Kidney glomerular epithelial cell (primary cell): ENCODE measurements at regions not wholly inside any gene's neighbourhood (a gene's known extent, or its start where the extent isn't known, plus 50 kb on each side); places are given as distances from the start of the nearest gene placed in this dataset.
"Not testable (repeated sequence)": the region's sequence is repeated elsewhere in the genome, so short reads cannot be mapped to it uniquely, and the experiment has no call there.

Experiments used
- DNase-seq: peaks from one replicate; lab custom pipeline; 2025; lab: John Stamatoyannopoulos, UW

DNA sequence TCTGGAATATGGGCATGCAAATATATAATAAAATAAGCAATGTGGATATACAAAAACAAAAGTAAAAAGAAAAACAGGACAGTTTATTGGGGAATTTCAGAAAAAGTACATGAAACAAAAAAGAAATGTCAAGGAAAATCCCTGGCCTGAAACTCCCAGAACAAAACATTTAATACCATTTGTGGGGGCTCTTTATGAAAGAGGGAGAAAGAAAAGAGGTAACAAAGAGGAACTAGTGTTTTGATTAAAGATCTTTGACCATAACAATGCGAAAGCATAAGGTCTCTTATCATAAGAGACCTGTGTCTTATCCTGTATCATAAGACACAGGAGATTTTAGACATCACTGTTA lies 88.6 kb upstream of the ARID1B start:
- no peak for DNase-seq

DNA sequence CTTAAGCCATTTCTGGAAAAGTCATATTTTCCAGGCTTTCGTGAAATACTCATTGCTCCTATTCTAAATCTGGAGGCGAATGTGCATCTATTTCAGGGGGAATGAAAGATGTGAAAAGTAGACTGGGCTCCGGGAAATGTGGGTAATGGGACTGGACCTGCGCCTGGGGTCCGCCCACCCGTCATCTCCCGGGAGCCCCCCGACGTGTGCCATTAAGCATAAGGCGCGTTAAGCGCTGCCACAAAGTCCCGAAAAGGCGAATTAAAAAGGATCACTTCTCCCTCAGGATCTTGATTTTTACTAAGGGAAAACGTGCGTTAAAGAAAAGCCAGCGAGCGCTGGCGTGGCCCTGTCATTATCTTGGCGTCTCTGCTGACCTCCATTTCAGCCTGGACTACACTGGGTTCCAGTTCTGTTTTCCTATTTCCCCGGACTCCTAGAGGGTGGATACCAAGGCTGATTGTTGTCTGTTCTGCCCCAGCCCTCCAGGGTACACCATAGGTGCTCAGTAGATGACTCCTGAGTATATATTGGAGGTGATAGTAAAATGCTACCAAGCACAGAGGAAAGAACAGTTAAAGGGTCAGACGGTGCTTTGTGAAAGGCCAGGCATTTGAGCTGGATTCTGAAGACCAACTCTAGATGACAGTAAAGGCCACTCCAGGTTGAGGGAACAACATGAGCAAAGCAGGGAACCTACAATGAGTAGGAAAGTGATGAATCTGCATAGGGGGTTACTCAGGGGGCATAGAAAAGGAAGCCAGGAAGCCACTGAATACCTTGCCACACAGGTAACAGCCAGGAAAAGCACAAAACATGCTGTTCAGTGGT lies 89.2 kb upstream of the ARID1B start:
- no peak for DNase-seq

DNA sequence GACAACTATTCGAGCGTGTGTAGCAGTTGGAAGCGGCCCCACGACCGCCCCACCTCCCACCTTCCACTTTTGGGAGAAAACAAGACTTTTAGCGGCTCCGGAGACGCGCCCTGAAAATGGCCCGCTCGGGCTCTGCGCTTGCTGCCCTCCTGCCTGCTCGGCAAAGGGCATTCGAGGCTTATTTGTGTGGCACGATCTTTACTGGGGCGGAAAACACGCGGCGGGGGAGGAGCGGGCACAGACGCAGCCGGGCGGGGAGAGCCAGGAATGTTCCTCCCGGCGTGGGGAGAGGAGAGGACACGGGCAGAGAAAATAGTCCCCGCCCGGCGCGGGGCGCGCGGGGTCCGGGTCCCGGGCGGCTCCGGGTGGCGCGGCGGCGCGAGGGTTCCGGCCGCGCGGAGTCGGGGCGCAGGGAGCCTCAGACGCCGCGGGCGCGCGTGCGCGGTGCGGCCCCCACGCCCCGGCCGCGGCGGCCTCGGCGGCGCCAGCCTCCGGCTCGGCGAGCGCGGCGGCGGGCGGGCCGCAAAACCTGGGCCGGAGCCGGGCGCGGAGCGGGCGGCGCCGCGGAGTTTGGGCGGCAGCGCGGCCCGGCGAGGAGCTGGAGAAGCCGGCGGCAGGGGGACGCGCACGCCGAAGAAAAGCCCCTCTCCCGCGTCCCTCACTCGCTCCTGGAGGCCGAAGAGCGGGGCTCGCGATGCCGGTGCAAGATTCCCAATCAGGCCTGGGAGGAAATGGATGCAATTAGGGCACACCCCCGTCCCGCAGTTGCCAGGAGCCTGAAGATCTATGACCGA lies 90.0 kb upstream of the ARID1B start:
- DNase-seq, result peak; percentile 86

DNA sequence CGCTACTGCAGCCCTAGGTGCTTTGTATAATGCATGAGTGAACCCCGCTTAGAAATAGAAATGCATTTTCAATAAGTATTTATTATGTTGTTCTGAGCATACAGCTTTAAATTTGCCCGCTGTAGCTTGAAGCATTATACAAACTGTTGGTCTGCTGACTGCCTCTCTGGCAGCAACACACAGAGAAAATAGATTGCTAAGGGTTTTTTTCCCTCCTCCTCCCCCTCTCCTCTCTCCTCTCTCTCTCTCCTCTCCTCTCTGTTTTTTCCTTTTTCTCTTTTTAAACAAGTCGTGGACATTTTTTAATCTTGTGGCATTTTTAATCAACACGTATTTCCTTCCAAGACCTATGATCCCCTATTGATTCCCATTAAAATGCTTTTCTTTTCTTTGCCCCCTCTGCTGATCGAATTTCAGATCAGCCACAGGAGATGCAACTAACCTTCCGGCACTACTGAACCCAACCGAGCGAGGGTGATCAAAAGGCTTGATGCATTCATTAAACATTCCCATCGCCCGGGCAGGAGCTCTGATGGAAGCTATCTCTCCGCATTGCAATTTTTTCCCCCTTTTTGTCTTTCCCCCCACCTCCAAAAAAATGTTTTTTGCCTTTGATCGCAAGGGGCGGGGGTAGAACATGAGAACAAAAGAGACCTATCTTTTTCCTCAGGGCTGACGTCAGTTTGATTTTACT lies 90.7 kb upstream of the ARID1B start:
- peak; percentile 76 for DNase-seq

DNA sequence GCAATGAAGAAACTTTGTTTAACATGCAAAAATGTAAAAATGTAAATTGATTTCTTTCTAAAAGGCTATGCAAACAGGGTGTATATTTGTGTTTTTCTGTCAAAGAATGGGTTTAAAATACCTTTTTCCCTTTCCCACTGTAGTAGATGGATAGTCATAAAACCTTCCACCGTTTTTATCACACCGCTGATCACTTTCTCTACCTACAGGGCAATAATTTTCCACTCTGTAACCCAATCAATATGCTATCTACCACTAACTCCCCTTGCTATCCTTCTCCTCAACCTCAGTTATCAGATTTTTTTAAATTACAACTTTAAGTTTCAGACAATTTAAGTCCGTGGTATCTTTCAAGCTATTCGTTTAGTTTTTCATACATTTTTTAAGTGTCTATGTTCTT lies 91.4 kb upstream of the ARID1B start:
- DNase-seq, result no peak

DNA sequence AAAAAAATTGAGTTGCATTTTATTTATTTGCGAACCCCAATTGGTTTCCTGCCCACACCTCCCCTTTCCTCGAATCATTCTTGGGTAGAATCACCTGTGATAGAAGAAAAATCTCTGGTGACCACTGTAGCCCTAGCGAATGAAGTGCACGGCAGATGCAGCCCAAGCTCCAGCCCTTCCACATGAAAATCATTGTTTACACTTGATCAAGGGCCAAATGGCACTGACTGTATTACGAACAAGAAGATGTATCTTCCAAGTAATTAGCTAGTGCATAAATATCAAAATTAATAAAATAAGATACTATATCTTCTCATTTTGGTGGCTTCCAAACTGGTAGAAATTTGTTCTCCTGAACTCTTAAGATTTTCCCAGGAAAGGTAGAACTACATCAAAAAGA lies 93.4 kb upstream of the ARID1B start:
- DNase-seq, result no peak

DNA sequence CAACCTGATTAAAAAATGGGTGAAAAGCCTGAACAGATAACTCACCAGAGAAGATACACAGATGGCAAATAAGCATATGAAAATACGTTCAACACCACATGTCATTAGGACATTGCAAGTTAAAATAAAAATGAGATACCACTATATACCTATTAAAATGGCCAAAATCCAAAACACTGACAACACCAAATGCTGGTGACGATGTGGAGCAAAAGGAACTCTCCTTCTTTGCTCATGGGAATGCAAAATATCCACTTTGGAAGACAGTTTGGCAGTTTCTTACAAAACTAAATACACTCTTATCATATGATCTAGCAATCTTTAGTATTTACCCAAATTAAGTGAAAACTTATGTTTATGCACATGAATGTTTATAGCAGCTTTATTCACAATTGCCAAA lies 100.5 kb upstream of the ARID1B start:
- DNase-seq, result no peak

DNA sequence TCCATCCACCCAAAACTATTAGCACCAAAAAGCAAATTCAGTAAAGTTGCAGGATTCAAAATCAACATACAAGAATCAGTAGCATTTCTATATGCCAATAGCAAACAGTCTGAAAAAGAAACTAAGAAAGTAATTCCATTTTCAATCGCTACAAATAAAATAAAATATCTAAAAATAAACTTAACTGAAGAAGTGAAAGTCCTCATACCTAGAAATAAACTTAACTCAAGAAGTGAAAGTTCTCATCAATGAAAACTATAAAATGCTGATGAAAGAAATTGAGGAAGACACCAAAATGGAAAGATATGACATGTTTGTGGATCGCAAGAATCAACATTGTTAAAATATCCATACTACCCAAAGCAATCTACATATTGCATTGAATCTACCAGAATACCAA lies 103.0 kb upstream of the ARID1B start:
- DNase-seq, result no peak

DNA sequence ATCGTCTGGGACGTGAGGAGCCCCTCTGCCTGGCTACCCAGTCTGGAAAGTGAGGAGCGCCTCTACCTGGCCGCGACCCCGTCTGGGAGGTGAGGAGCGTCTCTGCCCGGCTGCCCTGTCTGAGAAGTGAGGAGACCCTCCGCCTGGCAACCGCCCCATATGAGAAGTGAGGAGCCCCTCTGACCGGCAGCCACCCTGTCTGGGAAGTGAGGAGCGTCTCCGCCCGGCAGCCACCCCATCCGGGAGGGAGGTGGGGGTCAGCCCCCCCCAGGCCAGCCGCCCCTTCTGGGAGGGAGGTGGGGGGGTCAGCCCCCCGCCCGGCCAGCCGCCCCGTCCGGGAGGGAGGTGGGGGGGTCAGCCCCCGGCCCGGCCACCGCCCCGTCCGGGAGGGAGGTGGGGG lies 107.1 kb upstream of the ARID1B start:
- DNase-seq, result not testable (repeated sequence)

DNA sequence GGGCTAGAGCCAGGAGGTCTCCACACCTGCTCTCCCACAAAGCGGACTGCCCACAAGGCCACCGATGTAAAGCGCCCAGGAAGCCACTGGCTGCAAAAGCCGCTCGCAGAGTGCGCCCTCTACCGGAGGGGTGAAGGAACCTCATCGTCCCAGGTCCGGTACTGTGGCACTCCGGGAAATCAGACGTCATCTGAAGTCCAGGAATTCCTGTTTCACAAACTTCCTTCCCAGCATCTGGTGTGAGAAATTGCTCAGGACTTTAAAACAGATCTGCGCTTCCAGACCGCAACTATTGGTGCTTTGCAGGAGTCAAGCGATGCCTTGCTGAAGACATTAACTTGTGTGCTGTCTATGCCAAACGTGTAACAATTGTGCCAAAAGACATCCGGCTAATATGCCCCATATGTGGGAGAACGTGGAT lies 115.1 kb upstream of the ARID1B start:
- no peak for DNase-seq

DNA sequence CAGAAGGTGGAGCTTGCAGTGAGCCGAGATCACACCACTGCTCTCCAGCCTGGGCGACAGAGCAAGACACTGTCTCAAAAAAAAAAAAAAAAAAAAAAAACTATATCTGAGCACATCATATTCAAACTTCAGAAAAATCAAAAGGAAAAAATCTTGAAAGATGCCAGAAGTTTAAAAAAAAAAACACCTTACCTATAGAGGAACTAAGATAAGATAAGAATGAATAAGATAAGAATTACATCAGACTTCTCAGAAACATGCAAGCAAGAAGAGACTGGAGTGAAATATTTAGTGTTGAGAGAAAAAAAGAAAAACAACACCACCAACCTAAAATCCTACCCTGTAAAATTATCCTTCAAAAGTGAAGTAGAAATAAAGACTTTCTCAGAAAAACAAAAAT lies 116.8 kb upstream of the ARID1B start:
- no peak for DNase-seq

DNA sequence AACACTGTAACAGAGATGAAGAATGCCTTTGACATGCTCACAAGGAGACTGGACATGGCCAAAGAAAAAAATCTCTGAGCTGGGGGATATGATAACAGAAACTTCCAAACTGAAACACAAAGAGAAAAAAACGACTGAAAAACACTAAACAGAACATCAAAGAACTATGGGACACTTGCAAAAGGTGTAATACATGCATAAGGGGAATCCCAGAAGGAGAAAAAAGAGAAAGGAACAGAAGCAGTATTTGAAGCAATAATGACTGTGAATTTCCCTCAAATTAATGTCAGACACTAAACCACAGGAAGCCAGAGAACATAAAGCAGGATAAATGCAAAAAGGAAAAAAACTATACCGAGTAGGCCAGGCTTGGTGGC lies 117.4 kb upstream of the ARID1B start:
- DNase-seq, result no peak

DNA sequence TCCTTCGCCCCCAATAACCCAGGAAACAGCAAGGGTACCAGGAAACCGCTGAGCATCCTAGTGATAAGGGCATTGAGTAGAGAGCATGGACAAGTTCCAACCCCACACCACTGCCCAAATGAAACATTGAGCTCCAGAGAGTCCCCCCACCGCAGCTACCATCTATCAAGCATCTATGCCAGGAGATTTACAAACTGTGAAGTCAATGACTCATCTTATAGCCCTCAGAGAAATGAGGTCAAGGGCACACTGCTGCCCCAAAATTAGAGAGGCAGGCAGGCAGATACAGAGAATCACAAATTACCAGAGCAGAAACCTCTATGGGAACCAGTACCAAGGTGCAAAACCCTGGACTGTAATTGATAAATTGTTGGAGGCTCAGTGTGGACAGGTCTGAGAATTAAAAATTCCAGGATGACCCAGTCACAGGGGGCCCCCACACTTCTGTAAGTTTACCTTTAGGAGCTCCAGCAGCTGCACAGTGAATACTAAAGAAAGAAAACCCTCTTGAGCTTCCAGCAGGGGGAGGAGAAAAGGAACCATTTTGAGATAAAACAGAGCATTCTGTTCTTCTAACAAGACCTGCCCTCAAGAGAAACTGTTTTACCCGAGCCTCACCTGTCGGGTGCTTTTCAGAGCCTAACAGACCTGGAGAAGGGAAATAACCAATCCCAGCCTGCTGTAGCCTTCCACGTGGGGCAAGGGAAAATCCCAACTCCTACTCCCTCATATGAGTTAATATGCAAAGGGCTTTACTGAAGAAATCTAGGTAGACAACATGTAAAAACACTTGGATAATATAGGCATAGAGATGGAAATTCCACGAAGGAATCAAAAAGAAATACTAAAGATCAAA lies 118.0 kb upstream of the ARID1B start:
- no peak for DNase-seq

DNA sequence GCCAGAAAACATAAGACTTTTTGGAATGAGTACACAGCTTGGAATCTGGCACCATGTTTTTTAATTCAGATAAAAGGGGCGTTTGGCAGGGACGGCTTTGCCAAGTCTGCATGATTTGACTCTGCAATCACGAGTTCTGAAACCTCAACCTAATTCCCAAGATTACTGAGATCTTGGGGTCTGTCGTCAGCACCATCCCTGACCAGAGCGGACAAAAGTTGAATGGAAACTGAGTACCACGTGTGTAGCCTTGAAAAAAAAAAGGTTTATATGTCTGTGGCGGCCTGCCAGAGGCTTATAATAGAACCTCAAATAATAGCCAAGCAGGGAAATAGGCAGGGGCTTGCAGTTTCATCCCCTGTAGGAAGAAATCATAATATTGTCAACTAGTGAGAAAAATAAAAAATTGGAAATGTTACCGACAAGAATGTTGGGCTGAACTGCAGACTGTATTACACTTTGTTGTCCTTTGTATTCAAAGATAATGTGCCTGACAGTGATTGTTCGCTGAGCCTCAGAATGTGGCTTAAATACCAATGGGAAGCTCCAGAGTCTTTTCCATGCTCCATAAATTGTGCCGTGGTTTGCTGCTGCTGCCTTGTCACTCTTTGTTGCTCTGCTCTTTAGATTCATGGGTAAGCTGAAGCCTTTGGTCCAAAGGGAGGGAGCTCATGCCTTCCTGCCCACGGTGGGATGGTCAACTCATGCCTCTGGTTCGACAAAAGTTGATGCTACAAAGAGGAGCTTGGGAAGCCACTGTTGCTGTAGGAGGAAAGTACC lies 118.8 kb upstream of the ARID1B start:
- DNase-seq, result no peak

DNA sequence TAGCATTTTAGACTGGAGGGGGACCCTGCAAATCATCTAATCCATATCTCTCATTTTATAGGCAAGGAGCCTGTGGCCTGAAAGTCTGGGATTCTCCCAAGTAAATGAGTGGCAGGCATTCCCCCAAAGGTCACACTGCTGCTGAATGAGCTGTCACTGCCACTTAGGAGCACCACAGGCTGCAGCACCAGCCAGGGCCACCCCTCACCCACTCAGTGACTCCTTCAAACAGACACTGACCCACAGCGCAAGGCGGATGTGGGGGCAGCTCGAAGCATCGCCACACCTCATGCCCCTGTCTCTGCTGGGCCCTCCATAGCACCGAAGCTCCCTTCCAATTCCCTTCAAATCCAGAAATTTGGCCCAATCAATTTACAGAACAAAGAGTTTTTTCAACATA lies 119.9 kb upstream of the ARID1B start:
- no peak for DNase-seq

DNA sequence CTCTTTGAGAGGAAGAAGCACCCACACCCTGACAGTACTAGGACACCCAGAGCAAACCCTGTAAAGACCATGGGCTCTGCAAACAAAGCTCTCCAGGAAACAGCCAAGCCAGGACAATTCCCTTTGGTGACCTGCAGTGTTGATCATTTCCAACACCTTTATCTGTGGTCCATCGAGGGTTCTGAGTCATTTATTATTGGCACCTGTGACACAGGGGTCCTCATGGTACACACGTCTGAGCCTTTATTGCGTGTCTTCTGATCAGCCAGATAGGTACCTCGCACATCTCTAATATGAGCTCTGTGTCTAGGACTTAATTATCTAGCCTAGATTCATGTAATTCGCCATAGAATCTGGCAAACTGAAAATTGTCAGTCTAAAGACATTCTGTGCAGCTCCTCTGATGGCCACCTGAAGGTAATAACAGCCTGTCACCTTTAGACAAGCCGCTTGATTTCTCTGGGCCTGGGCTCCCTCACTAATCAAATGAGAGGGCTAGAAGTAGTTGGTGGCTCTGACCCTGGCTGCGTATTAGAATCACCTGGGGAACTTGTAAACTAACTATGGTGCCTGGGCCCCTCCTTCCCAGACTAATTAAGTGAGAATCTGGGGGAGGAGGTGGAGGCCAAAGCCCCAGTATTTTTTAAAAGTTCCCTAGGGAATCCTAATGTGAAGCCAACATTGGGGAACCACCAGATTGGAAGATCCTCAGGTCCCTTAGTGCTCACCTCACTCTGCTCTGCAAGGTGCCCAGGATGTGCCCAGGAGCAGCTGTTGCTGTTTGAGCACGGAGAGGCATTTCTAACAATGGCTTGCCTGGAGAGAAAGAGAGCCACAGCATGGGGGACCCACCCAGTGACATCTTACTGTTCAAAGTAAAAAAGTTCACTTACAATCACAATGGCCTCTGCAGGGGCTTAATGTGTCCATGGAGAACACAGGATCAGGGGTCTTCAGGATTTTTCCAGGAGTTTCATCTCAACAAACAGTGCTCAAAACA lies 122.0 kb upstream of the ARID1B start:
- no peak for DNase-seq

DNA sequence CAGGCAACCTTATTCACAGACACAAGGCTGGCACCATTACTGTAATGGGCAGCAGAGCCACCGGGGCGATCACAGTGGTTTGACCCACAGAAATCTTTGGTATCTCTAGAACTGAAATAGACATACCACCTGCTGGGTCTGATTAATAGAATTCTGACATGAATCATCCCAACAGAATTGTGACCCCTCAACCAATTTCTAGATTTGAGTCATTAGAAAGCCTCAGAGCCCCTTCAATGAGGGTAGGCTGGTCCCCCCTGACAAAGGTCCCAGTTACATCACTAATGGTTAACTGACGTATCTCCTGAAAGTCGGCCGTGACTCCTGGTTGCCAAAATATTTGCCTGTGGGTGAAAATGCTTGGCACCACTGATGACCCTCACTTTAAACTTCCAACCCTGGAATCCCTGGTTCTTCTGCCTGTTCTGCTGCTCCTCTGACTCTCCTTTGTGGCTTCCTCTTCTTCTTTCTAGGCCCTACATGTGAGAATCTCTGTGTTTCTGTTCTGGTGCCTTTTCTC lies 124.9 kb upstream of the ARID1B start:
- no peak for DNase-seq

DNA sequence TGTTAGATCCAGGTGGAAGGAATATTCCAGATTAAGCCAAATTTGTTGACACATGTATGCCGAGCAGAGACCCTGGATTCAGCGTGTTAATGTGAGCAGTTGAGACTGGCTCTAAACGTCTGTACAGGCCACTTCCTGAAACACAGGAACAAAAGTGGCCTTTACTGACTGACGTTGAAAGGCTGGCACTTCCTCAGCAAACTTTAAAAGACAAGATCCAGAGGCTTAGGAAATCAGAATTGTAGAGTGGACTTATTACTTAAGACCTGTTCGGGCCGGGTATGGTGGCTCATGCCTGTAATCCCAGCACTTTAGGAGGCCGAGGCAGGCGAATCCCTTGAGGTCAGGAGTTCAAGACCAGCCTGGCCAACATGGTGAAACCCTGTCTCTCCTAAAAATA lies 125.7 kb upstream of the ARID1B start:
- DNase-seq, result no peak

DNA sequence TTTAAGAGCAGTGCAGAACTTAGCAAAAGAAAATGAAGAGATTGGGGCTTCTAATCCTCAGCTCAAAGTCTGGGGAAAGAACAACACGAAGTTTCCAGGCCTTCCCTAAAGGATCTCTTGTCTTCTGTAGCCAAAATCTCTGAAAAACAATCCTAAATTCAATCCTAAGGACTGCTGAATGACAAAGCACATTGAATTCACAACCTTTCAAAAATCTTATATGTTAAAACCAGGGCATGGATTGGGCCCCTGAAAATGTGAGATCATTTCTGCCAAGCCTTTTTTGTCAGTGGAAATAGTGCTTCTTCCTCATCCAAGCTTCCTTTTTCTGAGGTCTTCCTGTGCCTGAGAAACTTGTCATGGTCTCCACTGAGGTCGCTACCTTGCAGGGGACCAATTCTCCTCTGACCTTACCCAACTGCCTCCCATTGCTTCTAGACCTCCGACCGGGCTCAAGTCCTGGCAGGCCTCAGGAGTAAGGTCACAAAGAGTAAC lies 126.2 kb upstream of the ARID1B start:
- no peak for DNase-seq

DNA sequence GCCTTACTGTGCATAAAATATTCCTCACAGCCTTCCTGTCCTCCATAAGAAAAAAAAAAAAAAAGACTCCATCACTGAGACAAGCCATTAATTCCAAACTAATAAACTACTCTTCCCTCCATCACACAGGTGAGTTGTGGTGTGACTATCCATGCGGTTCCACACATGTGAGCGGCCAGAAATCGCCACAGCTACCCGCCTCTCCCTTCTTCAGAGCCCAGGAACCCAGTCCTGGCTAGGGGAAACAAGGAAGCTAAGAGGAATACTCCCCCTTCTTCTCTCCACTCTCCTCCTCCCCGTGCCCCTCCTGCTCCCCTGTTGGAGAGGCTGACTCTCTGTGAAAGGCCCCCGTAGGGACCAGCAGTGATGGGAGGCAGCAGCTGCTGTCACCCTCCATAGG lies 128.6 kb upstream of the ARID1B start:
- DNase-seq, result no peak
